ENCODE measurements at regions not wholly inside any gene's neighbourhood (a gene's known extent, or its start where the extent isn't known, plus 50 kb on each side); places are given as distances from the start of the nearest gene placed in this dataset.

DNA sequence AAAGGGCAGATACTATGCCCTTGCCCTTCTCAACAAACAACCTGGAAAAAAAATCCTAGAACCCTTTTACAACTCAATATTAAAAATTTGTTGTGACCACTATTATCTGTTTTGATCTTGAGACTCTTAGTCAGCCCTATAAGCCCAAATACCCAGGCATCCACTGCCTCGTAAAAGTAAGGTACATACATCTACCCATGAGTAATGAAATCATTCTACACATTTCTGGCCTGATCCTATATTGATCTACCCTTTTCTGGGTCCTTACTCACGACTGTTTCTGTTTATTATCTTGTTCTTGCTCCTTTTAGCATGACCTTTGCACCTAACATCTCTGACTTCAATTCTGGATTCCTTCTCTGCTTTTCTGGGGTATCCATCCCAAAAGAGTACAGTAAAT is 56.8 kb downstream of the SCG2 start:
- Histone ChIP-seq H3K4me1 (no peaks in the 10 kb centered on the region), H3K27ac (no peak overlapping the region), H3K27me3 (no peaks in the 10 kb centered on the region), H3K4me3 (no peak overlapping the region), H3K9me3 (no peaks in the 10 kb centered on the region), H3K36me3 (no peaks in the 10 kb centered on the region)
- TF ChIP-seq, protein P1, sequence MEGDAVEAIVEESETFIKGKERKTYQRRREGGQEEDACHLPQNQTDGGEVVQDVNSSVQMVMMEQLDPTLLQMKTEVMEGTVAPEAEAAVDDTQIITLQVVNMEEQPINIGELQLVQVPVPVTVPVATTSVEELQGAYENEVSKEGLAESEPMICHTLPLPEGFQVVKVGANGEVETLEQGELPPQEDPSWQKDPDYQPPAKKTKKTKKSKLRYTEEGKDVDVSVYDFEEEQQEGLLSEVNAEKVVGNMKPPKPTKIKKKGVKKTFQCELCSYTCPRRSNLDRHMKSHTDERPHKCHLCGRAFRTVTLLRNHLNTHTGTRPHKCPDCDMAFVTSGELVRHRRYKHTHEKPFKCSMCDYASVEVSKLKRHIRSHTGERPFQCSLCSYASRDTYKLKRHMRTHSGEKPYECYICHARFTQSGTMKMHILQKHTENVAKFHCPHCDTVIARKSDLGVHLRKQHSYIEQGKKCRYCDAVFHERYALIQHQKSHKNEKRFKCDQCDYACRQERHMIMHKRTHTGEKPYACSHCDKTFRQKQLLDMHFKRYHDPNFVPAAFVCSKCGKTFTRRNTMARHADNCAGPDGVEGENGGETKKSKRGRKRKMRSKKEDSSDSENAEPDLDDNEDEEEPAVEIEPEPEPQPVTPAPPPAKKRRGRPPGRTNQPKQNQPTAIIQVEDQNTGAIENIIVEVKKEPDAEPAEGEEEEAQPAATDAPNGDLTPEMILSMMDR (IDR thresholded peaks at IDR 0.05 in 4 of 5, conservative IDR thresholded peaks at IDR 0.05 in 1 of 5): no peak
- no peak for TF ChIP-seq POLR2A (IDR thresholded peaks at IDR 0.05)
- in situ Hi-C loops (cut with MboI; ENCODE audit: low sequenced_read_pairs in 4 of 4) (no loop called here), intact Hi-C loops (cut with DNase I; ENCODE audit: low total_unique reads) (no loop called here)
- ATAC-seq (no peak), DNase-seq (no peak)

DNA sequence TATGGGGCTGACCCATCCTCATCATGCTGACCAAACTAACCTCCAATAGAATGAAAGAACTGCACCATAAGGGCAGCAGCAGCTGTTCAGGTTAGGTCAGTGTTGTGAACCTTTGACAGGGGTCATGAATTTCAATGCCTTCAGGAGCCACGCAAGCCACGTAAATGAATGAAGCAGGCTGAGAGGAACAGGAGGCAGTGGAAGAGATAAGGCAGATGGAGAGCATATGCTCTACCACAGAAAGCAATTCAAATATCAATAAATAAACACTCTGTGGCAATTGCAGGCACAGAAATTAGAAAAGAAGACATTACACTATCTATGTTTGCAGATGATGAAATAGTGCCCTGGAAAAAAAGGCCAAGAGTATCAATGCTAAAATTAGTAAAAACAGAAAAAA is 56.3 kb downstream of the SCG2 start:
- DNase-seq (no peak), ATAC-seq (no peak)
- H3K27ac ChIP-seq: no peak overlapping the region
- no peaks in the 10 kb centered on the region for H3K27me3 ChIP-seq
- H3K4me1 ChIP-seq: no peaks in the 10 kb centered on the region
- in situ Hi-C loops (cut with MboI; ENCODE audit: low sequenced_read_pairs in 4 of 4): no loop called here
- TF ChIP-seq, protein P1 (IDR thresholded peaks at IDR 0.05 in 4 of 5, conservative IDR thresholded peaks at IDR 0.05 in 1 of 5): no peak
- no peak for TF ChIP-seq POLR2A (IDR thresholded peaks at IDR 0.05)
- no peaks in the 10 kb centered on the region for H3K36me3 ChIP-seq
- no peaks in the 10 kb centered on the region for H3K9me3 ChIP-seq
- H3K4me3 ChIP-seq: no peak overlapping the region
- intact Hi-C loops (cut with DNase I; ENCODE audit: low total_unique reads): no loop called here

All from gastrocnemius medialis (tissue), 4 donors.